ENCODE measurements at regions not wholly inside any gene's neighbourhood (a gene's known extent, or its start where the extent isn't known, plus 50 kb on each side); places are given as distances from the start of the nearest gene placed in this dataset.
"Not testable (repeated sequence)": the region's sequence is repeated elsewhere in the genome, so short reads cannot be mapped to it uniquely, and the experiment has no call there.

- TF ChIP-seq, protein P1, sequence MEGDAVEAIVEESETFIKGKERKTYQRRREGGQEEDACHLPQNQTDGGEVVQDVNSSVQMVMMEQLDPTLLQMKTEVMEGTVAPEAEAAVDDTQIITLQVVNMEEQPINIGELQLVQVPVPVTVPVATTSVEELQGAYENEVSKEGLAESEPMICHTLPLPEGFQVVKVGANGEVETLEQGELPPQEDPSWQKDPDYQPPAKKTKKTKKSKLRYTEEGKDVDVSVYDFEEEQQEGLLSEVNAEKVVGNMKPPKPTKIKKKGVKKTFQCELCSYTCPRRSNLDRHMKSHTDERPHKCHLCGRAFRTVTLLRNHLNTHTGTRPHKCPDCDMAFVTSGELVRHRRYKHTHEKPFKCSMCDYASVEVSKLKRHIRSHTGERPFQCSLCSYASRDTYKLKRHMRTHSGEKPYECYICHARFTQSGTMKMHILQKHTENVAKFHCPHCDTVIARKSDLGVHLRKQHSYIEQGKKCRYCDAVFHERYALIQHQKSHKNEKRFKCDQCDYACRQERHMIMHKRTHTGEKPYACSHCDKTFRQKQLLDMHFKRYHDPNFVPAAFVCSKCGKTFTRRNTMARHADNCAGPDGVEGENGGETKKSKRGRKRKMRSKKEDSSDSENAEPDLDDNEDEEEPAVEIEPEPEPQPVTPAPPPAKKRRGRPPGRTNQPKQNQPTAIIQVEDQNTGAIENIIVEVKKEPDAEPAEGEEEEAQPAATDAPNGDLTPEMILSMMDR (IDR thresholded peaks at IDR 0.05): not testable (repeated sequence)
- TF ChIP-seq EP300, POLR2A (IDR thresholded peaks at IDR 0.05): not testable (repeated sequence)
Observed at GRCh38 chr10:47578547-47578946, 55.1 kb upstream of the AGAP9 start.

Data from sigmoid colon (tissue), 4 donors.